Cardiac fibroblast (primary cell): ENCODE measurements at regions not wholly inside any gene's neighbourhood (a gene's known extent, or its start where the extent isn't known, plus 50 kb on each side); places are given as distances from the start of the nearest gene placed in this dataset.

Experiments used
- DNase-seq, 2 donors: peaks; one replicate each; pipeline versions ENCODE4 v3.0.0 to v3.0.0-alpha.2; 2010; ENCODE audit warnings: low read depth in 2 of 2
- H3K4me3 ChIP-seq, 2 donors: replicated peaks in 1 of 2; 1 replicate in 1 of 2; 2 replicates in 1 of 2; pipeline ENCODE4 v1.5.1; 2011; ENCODE audit warnings: low read depth in 2 of 2, low read length in 2 of 2, mild to moderate bottlenecking in 2 of 2, moderate library complexity in 1 of 2
- TF ChIP-seq, protein P1 (sequence below): IDR thresholded peaks from one replicate; pipeline ENCODE4 v1.5.1; 2011; ENCODE audit warnings: low read depth, mild to moderate bottlenecking, low read length, inconsistent platforms

- H3K4me3 ChIP-seq: no peak overlapping the region
- TF ChIP-seq, protein P1, sequence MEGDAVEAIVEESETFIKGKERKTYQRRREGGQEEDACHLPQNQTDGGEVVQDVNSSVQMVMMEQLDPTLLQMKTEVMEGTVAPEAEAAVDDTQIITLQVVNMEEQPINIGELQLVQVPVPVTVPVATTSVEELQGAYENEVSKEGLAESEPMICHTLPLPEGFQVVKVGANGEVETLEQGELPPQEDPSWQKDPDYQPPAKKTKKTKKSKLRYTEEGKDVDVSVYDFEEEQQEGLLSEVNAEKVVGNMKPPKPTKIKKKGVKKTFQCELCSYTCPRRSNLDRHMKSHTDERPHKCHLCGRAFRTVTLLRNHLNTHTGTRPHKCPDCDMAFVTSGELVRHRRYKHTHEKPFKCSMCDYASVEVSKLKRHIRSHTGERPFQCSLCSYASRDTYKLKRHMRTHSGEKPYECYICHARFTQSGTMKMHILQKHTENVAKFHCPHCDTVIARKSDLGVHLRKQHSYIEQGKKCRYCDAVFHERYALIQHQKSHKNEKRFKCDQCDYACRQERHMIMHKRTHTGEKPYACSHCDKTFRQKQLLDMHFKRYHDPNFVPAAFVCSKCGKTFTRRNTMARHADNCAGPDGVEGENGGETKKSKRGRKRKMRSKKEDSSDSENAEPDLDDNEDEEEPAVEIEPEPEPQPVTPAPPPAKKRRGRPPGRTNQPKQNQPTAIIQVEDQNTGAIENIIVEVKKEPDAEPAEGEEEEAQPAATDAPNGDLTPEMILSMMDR: no peak
- no peak for DNase-seq
Observed at GRCh38 chr7:13307040-13307439, 619.6 kb downstream of the ARL4A start.

DNA sequence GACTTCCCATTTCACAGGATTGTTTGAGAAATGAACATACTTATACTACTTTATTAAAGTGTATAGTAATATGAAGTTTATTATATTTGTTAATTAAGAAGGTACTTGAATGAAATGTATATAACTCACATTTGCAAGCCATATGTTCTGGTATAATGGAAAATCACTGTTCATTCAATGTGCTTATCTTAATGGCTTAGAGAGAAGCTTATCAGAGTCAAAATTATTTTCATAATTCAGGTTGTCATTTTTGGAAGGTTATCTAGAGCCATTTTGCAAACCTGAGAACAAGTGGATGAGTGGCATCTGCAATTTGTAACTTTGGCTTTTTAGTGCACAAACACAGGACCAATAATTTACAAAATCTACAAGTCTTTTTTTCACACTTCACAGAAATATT is 621.0 kb downstream of the ARL4A start:
- TF ChIP-seq, protein P1: no peak
- H3K4me3 ChIP-seq: no peak overlapping the region
- no peak for DNase-seq

- peak in 1 of 2 donors; percentile 22 for DNase-seq
- no peak overlapping the region for H3K4me3 ChIP-seq
- TF ChIP-seq, protein P1: no peak
Observed at GRCh38 chr7:13309535-13309934, 622.1 kb downstream of the ARL4A start.

DNA sequence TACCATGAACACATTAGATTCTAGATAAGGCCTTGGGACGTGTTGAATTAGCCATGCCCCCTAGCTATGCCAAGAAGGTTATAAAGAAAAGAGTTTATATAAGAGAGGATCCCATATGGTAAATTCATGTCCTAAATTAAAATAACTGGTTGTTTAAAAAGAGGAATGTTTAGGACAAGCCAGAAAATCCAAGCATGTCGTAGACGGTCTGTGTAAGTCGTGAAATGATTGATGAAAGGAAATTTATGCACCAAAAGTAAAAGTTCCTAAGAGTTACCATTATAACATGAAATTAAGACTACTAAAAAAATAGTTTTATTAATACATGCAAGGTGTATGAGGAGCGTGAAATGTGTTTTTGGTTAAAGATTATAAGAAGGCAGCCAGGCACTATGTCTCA is 624.9 kb downstream of the ARL4A start:
- H3K4me3 ChIP-seq: no peak overlapping the region
- no peak for DNase-seq
- TF ChIP-seq, protein P1: no peak

DNA sequence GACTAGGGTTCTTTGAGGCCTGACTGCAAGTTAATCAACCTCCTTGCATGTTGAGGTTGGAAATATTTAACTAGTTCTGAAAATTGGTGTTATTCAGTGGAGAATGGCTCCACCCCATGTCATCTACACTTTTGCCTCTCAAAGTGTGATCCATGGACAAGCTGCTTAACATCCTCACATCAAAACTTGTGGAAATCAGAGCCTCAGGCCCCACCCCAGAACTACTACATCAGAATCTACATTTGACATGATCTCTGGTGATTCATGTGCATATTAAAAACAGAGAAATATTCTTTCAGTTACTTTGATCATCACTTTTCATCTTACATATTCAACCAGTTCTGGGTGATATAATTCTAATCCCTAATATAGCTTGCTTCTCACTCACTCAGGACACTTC is 632.9 kb downstream of the ARL4A start:
- no peak for DNase-seq
- no peak overlapping the region for H3K4me3 ChIP-seq
- TF ChIP-seq, protein P1: no peak

GRCh38 chr7:13321316-13321715 is 633.9 kb downstream of the ARL4A start:
- DNase-seq: peak in 1 of 2 donors; percentile 11
- TF ChIP-seq, protein P1: no peak

DNA sequence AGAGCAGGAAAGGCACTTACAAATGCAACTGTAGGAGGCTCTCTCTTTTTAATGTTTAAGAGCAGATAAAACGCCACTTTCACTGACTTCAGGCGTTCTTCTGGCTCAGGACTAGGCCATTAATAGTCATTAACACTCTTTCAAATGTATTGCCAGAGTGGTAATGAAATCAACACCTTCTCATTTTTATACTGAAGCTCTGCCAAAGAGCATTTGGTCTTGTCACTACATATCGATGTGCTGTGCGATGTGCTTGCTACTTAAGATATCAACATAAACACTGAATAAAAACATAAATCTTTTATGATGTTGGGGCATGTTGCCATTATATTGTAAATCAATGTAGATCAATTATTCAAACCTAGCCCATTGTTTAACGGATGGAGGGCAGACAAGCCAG is 634.7 kb downstream of the ARL4A start:
- TF ChIP-seq, protein P1: no peak

More at GRCh38 chr7:13321316-13321715, 633.9 kb downstream of the ARL4A start:
- no peak overlapping the region for H3K4me3 ChIP-seq

More for the DNA sequence above, 634.7 kb downstream of the ARL4A start:
- DNase-seq: no peak
- no peak overlapping the region for H3K4me3 ChIP-seq
